HL-60 (cell line): ENCODE measurements at regions not wholly inside any gene's neighbourhood (a gene's known extent, or its start where the extent isn't known, plus 50 kb on each side); places are given as distances from the start of the nearest gene placed in this dataset.

Experiments
- DNase-seq, 2 experiments: peaks; one replicate each; pipeline ENCODE4 v3.0.0-alpha.2; 2010 to 2020; ENCODE audit warnings: low read depth in 1 of 2, low spot score in 1 of 2
- H3K27ac ChIP-seq: fragments of 250-450 bp; sonication (Bioruptor Pico); replicated peaks from 2 replicates; pipeline ENCODE4 v1.5.1; 2020; ENCODE audit warnings: mild to moderate bottlenecking, moderate library complexity
- H3K27me3 ChIP-seq: fragments of 250-450 bp; sonication (Bioruptor Pico); 2 replicates; pipeline ENCODE4 v1.5.1; 2021; ENCODE audit warnings: mild to moderate bottlenecking, moderate library complexity; ENCODE audit not compliant: insufficient read depth, poor library complexity, severe bottlenecking
- H3K4me3 ChIP-seq: replicated peaks from 2 replicates; pipeline ENCODE4 v1.5.1; 2011; ENCODE audit warnings: mild to moderate bottlenecking, control low read depth, low read length; ENCODE audit not compliant: insufficient read depth
- CTCF ChIP-seq: IDR thresholded peaks from one replicate; pipeline ENCODE4 v1.5.1; 2011; ENCODE audit warnings: low read length, control low read depth, inconsistent platforms; ENCODE audit not compliant: insufficient read depth
- GABPA ChIP-seq: IDR thresholded peaks from 2 replicates; pipeline ENCODE4 v1.6.1; 2012; ENCODE audit warnings: low read depth
- POLR2AphosphoS5 ChIP-seq: IDR thresholded peaks from 2 replicates; pipeline ENCODE4 v1.6.1; 2012; ENCODE audit warnings: low read depth
- REST ChIP-seq: IDR thresholded peaks from 2 replicates; pipeline ENCODE4 v1.6.1; 2012; ENCODE audit warnings: low read depth; ENCODE audit not compliant: insufficient replicate concordance
- SPI1 ChIP-seq: IDR thresholded peaks from 2 replicates; pipeline ENCODE4 v1.6.1; 2012; ENCODE audit warnings: low read depth, mild to moderate bottlenecking, borderline replicate concordance

- Histone ChIP-seq H3K4me3 (no peak overlapping the region), H3K27me3 (no peaks in the 10 kb centered on the region), H3K27ac (no peak overlapping the region)
- DNase-seq = no peak
- no peak for TF ChIP-seq SPI1
- TF ChIP-seq GABPA = no peak
- TF ChIP-seq REST = no peak
- TF ChIP-seq CTCF = no peak
- TF ChIP-seq POLR2AphosphoS5 = no peak
Measured at GRCh38 chr11:98101329-98101728, 919.4 kb upstream of the CNTN5 start.

GRCh38 chr11:98104249-98104648 lies 916.5 kb upstream of the CNTN5 start:
- TF ChIP-seq REST (no peak), CTCF (no peak), SPI1 (peak; percentile 49; the same call in 1 of the 2 replicates), GABPA (no peak), POLR2AphosphoS5 (no peak)
- H3K27ac ChIP-seq = no peak overlapping the region
- no peak overlapping the region for H3K4me3 ChIP-seq
- H3K27me3 ChIP-seq = no peaks in the 10 kb centered on the region
- no peak for DNase-seq

GRCh38 chr11:98107736-98108135 lies 913.0 kb upstream of the CNTN5 start:
- DNase-seq = no peak
- TF ChIP-seq REST = no peak
- no peak for TF ChIP-seq GABPA
- no peak for TF ChIP-seq CTCF
- TF ChIP-seq SPI1 = no peak
- no peak for TF ChIP-seq POLR2AphosphoS5
- Histone ChIP-seq H3K27ac (no peak overlapping the region), H3K4me3 (no peak overlapping the region), H3K27me3 (no peaks in the 10 kb centered on the region)
